ENCODE measurements at regions not wholly inside any gene's neighbourhood (a gene's known extent, or its start where the extent isn't known, plus 50 kb on each side); places are given as distances from the start of the nearest gene placed in this dataset.

GRCh38 chr1:213723187-213723586 is 264.6 kb upstream of the PROX1 start:
- TF ChIP-seq CTCF (IDR thresholded peaks at IDR 0.05) (no peak), POLR2AphosphoS5 (IDR thresholded peaks at IDR 0.05) (no peak), POLR2A (IDR thresholded peaks at IDR 0.05) (no peak), EP300 (IDR thresholded peaks at IDR 0.05; ENCODE audit: low read depth) (no peak)
